Osteoblast (primary cell): ENCODE measurements at regions not wholly inside any gene's neighbourhood (a gene's known extent, or its start where the extent isn't known, plus 50 kb on each side); places are given as distances from the start of the nearest gene placed in this dataset.

Source experiments
- DNase-seq: peaks from one replicate; pipeline ENCODE4 v3.0.0; 2011; ENCODE audit warnings: low spot score, mixed read lengths; ENCODE audit not compliant: insufficient read length; ENCODE audit errors: missing footprints
- H2AFZ ChIP-seq: 2 replicates; pipeline ENCODE4 v1.6.0; 2011; ENCODE audit warnings: mild to moderate bottlenecking, low read length
- H3K27ac ChIP-seq: 2 replicates; pipeline ENCODE4 v1.5.1; 2011; ENCODE audit warnings: mild to moderate bottlenecking, low read depth, low read length, moderate library complexity
- H3K27me3 ChIP-seq: 2 replicates; pipeline ENCODE4 v1.6.0; 2012; ENCODE audit warnings: mild to moderate bottlenecking, control low read depth, inconsistent platforms, low read length, moderate library complexity; ENCODE audit not compliant: insufficient read depth
- H3K36me3 ChIP-seq: 2 replicates; pipeline ENCODE4 v1.5.1; 2011; ENCODE audit warnings: mild to moderate bottlenecking, low read length, control low read depth, moderate library complexity; ENCODE audit not compliant: insufficient read depth
- H3K4me1 ChIP-seq: 2 replicates; pipeline ENCODE4 v1.5.1; 2011; ENCODE audit warnings: mild to moderate bottlenecking, low read length, control low read depth, moderate library complexity; ENCODE audit not compliant: insufficient read depth
- H3K4me2 ChIP-seq: 2 replicates; pipeline ENCODE4 v1.6.0; 2011; ENCODE audit warnings: mild to moderate bottlenecking, low read length; ENCODE audit not compliant: insufficient read depth
- H3K4me3 ChIP-seq: fragments of 200-600 bp; sonication (generic); 3 replicates; pipeline ENCODE4 v1.5.1; 2012; ENCODE audit warnings: mild to moderate bottlenecking, low read length, inconsistent platforms; ENCODE audit not compliant: insufficient read depth
- H3K79me2 ChIP-seq: 2 replicates; pipeline ENCODE4 v1.6.0; 2012; ENCODE audit warnings: mild to moderate bottlenecking, low read length, control low read depth, inconsistent platforms; ENCODE audit not compliant: insufficient read depth
- H3K9me3 ChIP-seq: 2 replicates; pipeline ENCODE4 v1.5.1; 2011; ENCODE audit warnings: low read depth, low read length, control low read depth
- H4K20me1 ChIP-seq: 2 replicates; pipeline ENCODE4 v1.6.0; 2012; ENCODE audit warnings: mild to moderate bottlenecking, low read length, control low read depth; ENCODE audit not compliant: insufficient read depth
- CTCF ChIP-seq: IDR thresholded peaks from 2 replicates; pipeline ENCODE4 v1.5.1; 2011; ENCODE audit warnings: mild to moderate bottlenecking, low read depth, low read length, moderate library complexity; ENCODE audit errors: extremely low read depth

- Histone ChIP-seq H3K9me3 (no peaks in the 10 kb centered on the region), H3K4me2 (no peak overlapping the region), H3K27me3 (no peaks in the 10 kb centered on the region), H3K27ac (peak overlapping the region; percentile 90), H4K20me1 (no peaks in the 10 kb centered on the region), H3K4me1 (peaks cover 34% of the 10 kb centered on the region), H3K4me3 (no peak overlapping the region), H3K36me3 (no peaks in the 10 kb centered on the region), H3K79me2 (no peaks in the 10 kb centered on the region), H2AFZ (peak overlapping the region; percentile 59)
- TF ChIP-seq CTCF = no peak
- DNase-seq = peak; percentile 46
These were observed 183.8 kb upstream of the HMGA2 start for GRCh38 chr12:65640489-65640901.

DNA sequence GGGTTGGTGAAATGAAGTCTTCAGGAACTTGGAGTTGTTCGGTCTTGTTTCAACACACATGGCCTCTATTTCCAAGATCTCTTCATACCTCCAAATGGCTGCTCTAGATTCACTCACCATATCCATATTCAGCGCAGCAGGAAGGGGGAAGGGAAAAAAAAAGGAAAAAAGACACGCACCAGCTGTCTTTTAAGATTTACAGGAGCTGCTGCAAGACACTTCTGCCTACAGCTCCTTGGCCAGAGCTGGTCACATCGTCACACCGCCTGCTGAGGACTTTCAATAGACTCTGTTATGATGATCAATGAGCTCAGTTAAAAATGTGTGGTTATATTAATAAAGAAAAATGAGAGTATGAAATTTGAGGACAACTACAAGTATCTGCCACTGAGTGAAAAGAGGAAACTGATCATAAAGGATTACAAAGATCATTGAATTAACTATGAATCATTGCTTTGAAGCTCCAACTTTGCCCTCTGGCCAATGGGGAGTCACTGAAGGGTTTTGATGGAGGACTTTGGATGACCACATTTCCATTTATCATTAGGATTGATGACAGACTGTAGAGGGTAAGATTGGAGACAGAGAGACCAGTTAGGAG is 182.1 kb upstream of the HMGA2 start:
- Histone ChIP-seq H3K4me2 (no peak overlapping the region), H4K20me1 (no peaks in the 10 kb centered on the region), H3K36me3 (no peaks in the 10 kb centered on the region), H3K9me3 (no peaks in the 10 kb centered on the region), H3K4me1 (peaks cover 31% of the 10 kb centered on the region), H3K79me2 (no peaks in the 10 kb centered on the region), H3K27me3 (no peaks in the 10 kb centered on the region), H3K27ac (peak overlapping the region; percentile 90), H3K4me3 (no peak overlapping the region), H2AFZ (no peak overlapping the region)
- TF ChIP-seq CTCF = no peak
- no peak for DNase-seq

- Histone ChIP-seq H3K4me1 (peaks cover 26% of the 10 kb centered on the region), H2AFZ (no peak overlapping the region), H3K36me3 (no peaks in the 10 kb centered on the region), H3K79me2 (no peaks in the 10 kb centered on the region), H3K27me3 (no peaks in the 10 kb centered on the region), H4K20me1 (no peaks in the 10 kb centered on the region), H3K4me2 (no peak overlapping the region), H3K27ac (peak overlapping the region; percentile 79), H3K4me3 (no peak overlapping the region), H3K9me3 (no peaks in the 10 kb centered on the region)
- DNase-seq = no peak
- no peak for TF ChIP-seq CTCF
These were observed 181.1 kb upstream of the HMGA2 start for GRCh38 chr12:65643171-65643570.

- Histone ChIP-seq H4K20me1 (no peaks in the 10 kb centered on the region), H3K27me3 (no peaks in the 10 kb centered on the region), H3K4me3 (no peak overlapping the region), H2AFZ (no peak overlapping the region), H3K79me2 (no peaks in the 10 kb centered on the region), H3K4me1 (peaks cover 28% of the 10 kb centered on the region), H3K27ac (peak overlapping the region; percentile 79), H3K36me3 (no peaks in the 10 kb centered on the region), H3K9me3 (no peaks in the 10 kb centered on the region), H3K4me2 (no peak overlapping the region)
- no peak for TF ChIP-seq CTCF
- DNase-seq = no peak
These were observed 180.5 kb upstream of the HMGA2 start for GRCh38 chr12:65643595-65644386.
